ENCODE measurements at regions not wholly inside any gene's neighbourhood (a gene's known extent, or its start where the extent isn't known, plus 50 kb on each side); places are given as distances from the start of the nearest gene placed in this dataset.

DNA sequence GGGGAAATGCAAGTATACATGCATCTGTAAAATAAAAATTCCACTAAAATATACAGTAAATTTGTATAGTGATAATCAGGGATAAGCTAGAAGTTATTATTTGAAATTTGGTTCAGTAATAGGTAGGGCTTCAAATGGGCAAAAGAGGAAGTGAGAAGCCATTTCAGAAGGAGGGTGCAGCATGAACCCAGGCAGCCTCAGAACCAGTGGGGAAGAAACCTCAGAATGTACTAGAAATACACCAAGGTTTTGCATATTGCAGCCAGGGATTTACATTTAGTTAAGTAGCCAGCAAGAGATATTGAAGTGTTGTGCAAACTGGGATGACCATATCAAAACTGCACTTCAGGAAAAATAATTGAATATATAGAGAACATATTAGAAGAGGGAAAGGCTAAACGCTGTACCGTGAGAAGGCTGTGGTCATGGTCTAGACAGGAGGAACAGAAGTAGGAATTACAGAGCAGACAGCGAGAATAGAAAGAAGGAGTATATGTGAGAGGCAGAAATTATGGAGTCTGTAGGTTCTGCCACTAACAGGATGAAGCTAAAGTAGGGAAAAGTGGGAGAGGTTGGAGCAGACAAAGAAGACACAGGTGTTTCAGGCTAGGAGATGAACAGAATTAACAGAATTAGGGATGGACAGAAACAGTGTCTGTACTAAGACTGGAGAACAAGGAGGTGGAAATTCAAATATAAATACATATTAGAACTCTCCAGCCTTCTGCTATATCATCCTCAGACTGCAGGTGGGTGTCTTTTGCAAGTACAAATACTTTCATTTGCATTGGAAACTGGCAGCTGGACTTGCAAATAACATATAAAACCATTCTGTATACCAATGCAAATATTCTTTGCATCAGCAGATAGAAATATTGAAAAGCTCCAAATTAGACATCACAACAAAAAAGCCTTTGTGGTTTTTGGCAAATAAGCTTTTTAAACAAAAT is 335.6 kb downstream of the ZNF608 start:
- no peak for DNase-seq

DNA sequence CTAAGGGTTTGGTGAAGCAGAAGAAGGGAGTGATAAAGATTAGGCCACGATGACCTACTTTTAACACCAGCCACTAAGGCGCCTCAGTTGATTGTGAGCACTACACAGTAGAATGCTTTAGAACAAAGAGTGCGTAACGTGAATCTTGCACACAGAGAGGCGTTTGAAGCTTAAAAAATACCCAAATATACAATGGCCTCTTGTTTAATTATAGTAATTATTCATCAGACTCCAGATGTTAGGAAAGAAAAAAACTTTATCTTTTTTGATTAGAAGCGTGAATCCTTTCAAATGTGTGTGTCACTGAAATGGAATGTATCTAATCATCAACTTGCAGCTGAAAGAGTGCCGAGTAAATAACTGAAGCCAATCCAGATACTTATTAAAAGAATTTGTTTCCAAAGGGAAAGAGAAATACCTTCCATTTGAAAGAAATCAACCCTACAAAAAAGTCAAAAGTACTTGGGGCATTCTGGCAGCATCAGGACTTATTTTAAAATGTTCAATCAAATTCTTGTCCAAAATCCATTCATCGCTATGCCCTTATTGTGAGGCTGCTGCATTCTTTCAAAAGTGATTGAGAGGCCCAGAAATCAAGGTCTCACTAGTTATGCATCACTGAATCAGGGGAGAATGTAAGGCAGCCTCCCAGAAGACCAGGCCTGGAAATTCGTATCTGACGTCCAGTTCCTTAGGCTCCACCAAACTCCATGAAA is 337.5 kb downstream of the ZNF608 start:
- no peak for DNase-seq

DNA sequence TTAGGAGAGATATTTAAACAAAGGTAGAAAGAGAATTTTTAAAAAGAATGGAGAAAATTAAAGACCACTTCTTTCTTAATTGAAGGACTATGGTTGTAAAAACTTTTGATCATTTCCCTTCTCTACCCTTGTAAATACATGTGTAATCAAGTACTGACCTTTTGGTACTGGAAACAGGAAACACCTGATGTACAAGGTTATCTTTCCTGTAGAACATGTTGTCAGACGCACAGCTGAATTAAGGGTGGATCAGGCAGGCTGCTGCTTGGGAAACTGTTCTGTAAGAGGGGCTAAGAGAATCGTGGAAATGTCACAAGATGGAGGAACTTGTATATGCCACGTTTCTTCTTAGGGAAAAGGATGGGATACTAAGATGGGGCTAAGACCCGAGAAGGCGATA is 341.6 kb downstream of the ZNF608 start:
- no peak for DNase-seq

DNA sequence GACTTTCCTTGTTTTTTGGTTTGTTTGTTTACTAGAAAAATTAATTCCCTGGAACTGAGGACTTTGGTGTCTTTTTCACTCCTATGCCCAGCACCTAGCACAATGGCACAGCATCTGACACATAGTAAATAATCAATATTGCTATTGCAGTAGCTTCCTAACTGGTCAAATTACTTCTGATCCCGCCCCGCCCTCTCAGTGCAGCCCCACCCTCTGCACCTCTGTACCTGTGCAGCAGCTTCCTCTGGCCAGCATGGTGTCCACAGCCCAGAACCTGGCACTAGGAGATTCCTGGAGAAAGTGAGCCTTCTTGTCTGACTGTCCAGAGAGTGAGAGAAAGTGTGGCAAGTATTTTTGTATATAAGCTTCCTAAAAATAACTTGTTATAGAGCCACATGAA is 343.2 kb downstream of the ZNF608 start:
- DNase-seq, result no peak

DNA sequence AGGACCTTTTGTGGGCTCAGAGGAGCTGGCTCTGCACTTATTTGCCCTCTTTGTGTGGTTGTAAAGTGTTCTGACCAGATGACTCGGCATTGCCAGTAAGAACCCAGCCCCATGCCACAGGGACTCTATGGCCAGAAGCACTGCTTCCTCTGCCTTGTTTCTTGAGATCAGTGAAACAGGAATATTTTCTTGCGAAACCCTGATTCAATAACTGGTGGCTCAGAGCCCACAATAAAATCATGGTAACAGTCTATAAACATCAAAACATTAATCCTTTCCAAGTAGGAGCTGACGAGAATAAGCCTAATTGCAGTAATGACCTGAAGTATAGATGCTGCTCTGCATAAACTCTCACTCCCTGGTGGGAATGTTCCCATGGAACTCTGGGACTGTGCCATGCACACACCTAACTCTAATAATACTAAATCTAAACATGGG is 344.3 kb downstream of the ZNF608 start:
- DNase-seq, result no peak

DNA sequence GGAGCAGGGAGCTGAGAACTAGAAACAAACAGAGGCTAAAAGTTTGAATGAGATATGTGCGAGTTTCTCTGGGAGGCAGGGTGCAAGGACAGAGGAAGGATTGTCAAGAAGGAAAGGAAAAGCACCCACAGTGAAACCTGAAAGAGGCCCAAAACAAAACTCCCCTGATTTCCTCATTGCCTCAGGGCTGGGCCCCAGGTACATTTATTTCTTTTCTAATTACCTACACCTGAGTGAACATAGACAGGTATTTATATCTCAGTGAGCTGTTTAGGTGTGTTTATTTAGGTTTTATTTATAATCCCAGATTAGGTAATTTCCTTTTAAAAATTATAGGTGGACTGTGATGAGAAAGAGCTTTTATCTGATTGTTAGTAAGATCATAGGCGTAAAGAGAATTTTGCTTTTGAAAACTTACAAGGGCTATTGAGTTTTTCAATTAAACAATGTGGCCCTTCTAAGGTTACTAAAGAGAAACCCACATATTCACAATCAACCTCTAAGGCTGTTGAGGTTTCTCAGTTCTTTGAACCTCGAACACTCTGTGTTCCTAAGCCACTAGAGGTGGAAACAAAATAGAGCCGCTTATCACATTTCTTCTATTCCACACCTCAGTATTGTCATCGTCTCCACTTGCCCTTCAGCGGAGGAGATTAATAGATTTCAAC is 344.8 kb downstream of the ZNF608 start:
- DNase-seq, result no peak

DNA sequence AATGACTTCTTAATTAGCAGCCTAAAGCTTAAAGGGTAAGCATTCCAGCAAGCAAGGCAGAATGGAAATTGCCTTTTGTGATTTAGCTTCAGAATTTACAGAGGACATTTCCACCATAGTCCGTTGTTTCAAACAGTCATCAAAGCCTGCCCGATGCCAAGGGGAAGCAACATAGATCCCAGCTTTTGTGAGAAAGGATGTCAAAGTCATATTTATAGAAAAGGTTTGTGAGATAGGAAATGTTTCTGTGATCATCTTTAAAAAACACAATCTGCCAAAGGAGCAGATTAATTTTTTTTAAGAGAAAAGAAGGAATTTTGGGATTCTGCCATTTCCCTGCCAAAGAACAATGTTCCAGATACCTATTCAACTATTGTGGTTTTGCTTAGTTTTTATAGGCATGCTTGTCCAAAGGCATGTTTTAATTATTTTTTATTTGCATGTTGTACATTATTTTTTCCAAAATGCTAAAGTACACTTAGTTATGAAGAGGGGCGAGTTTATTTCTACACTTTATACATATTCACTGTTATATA is 346.9 kb downstream of the ZNF608 start:
- DNase-seq, result no peak

DNA sequence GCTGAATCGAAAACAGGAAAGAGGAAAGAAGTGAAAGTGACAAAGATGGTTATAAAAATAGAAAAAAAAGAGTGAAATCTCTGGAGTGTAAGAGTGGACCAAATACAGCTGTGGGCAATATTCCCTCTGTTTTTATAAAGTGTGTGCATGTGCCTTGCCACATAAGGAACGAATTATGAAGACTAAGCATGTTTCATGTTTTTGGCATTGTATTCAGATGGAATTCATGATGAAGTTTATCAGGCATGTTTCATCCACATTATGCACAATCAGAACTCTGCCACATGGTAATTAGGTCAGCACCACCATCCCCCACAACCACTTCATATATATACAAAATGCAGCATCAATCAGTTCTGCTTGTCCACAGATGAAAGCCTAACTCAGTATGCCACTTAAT is 348.0 kb downstream of the ZNF608 start:
- DNase-seq, result no peak

DNA sequence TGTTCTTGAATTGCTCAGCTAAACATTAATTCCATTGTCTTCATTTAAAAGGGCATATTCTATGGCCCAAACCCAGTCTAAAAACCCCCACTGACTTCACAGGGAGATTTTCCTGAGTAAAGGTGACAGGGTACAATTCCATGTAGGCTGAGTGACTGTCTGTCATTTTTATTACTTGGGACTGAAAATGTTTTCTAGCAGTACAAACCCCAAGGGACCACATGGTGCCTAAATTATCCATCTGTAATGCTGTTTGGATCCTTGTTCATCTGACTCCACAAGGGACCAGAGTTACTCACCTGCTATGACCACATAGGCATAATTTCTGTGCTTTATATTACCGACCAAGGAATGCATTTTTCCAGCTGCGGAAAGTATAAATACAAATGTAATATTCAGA is 349.1 kb downstream of the ZNF608 start:
- no peak for DNase-seq

DNA sequence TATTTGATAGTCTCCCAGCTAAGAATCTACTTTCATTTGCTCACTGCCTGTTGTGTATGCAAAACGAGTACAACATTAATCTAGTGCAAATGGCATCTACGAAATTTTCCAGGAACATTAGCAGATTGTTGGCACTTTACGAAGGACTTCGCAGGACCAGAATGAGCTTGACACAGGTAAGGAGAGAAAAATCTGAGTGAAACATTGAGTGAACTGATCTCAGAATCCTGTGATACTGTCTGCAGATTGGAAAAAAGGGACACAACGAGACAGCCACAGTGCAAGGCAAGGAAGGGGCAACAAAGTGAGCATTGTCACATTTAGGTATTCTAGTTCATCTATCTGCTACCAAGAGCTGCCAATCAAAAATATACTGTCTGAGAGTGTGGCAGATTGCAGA is 350.5 kb downstream of the ZNF608 start:
- no peak for DNase-seq

DNA sequence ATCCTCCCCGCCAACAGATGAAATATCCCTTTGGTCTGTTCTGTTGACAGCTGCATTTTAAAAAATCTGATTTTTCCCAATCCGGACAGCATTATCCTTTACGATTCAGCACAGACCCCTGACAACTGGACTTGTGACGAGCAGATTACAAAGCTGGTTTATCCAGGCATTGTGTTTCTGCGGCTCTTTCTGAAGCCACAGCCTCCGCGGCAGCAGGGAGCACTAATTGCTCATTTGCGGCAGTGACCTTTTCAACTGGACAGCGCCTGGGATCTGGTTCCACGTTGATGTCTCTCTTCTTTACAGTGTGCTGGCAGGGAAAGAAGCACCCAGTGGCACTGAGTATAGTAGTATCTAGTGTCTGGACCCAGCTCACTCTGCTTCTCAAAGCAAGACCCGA is 351.2 kb downstream of the ZNF608 start:
- DNase-seq, result no peak

DNA sequence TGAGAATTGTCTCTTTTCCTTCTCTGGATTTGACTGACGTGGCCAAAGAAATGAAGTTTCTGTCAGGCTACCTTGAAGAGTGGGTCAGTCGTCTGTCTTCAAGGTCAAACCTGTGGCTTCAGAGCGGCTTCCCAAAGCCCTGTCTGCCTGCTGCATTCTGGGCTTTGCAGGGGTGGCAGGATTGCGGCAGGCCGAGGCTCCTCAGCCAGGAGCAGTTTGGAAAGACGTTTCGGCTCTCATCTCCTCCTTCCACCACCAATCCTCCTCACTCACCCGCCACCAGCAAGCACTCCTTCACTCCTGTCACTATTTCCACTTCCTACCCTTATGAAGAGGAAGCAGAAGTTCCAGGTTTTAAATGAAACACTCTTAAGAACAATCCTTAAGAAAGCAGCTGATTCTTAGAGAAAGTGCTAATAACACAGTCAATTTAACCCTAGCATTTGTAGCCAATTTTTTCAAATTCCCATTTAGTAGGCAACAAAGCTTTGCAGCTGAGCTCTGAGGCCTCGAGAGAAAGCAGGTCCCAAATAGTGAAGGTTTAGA is 351.7 kb downstream of the ZNF608 start:
- DNase-seq, result no peak

DNA sequence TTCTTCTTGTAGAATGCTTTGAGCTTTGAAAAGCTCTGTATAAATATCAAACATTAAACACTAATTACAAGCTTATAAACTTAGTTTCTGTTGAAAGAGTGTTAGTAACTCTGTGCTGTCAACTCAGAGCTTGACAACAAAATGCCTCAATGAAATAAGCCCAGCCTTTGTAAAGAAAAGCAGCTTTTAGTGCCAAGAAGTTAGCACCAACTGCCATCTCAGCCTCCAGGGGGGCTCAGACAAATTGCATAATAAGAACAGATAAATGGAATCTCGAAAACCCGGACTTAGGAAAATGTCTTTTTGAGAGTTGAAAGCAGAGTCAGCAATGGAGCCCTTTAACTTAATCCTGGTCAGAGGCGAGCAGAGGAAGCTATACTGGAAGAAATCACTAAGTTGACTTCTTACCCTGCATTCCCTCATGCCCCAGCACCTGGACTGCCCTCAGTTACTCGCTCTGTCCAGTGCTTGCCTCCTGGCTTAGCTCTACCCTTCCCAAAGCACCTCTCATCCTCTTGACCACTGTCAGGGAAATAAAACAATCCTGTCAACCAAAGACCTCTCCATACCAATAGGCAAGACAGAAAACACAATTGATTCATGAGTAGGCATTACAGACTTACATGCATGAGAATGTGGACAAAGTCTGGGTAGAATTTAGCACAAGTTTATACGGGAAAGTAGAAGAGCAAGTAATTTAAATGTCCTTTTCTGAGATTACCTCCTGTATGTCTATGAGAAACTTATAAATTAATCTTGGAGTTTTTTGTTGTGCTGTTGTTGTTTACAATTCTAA is 352.7 kb downstream of the ZNF608 start:
- DNase-seq, result no peak

DNA sequence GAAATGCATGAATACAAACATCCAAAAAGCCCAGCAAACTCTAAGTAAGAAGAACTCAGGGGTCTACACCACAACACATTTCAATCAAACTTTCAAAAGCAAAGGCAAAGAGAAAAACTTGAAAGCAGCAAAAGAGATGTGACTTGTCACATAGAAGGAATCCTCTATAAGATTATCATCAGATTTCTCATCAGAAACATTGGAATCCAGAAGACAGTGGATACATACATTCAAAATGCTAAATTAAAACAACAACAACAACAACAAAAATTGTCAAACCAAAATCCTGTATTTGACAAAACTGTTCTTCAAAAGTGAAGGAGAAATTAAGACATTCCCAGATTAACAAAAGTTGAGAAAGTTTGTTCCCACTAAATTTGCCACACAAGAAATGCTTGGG is 362.7 kb downstream of the ZNF608 start:
- no peak for DNase-seq

DNA sequence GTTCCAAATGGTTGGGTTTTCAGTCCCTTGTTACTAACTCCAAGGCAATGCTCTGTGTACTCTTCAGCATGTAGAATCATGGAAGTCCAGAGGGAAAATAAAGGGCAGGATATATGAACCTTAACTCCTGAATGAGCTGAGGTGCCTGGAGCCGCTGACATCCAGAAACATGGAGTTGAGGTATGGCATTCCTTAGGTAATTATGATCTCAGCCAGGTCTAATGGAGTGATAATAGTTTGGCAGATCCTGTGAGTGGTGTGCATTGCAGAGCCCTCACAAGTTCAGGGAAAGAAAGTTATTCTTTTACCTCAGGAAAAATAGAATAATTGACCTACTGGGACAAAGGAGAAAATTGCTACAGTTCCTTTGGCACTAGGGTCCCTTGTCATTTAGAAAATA is 369.1 kb downstream of the ZNF608 start:
- no peak for DNase-seq

DNA sequence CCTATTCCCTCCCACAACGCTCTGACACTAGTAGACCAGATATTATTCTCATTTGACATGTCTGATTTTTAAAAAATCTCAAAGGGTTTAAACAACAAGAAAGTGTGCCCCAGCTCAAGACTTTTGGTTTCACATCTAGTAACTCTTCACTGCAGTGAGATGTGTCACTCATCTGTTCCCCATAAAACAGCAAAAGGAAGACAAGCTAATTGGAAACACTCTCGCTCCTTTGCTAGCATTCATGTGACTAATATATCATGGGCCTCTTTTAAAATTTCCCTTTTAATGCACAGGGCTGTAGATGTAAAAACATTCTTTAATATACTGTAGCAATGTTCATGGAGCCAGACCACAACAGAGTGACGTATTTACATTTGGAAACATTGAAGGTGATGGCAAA is 372.6 kb downstream of the ZNF608 start:
- DNase-seq, result no peak

DNA sequence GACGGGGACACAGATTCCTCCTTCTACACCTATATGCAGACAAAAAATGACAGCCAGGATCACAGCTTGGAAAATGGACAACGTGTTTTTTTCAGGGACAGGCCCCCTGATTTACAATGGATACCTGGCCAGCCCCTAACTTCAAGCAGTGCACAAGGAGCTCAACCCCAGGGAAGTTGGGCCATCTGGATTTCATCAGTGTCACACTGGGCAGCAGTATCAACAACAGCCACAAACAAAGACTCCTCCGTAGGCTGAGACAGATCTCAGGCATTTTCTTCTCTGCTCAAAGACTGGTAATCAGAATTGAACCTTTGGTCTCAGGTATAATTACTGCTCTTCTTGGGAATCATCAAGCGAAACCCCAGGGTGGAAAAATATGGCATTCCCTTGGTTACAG is 374.0 kb downstream of the ZNF608 start:
- DNase-seq, result no peak

DNA sequence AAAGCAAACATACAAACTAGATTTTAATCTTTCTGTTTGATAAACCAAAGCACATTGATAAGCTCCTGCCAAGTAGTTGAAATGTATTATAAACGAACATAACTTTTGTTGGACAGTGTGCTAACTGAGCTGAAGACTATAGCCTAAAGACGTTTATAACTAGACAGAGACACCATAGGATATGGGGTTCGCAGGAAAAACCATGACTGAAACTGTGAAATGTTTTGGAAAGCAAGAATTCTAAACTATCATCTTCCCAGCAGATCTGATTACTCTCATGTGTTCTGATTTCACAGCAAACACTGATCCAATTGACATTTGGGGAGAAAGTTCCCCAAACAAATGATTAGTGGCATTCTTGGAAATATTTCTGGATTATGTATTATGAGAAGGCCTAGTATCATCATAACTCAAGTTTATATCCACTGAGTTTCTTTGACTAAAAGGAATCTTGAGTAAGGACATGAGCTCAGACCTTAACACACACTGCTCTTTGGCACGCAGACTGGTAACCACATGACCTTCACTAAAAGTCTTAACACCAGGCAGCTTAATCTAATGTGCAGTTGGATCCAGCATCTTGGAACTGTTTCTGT is 375.2 kb downstream of the ZNF608 start:
- DNase-seq, result no peak

DNA sequence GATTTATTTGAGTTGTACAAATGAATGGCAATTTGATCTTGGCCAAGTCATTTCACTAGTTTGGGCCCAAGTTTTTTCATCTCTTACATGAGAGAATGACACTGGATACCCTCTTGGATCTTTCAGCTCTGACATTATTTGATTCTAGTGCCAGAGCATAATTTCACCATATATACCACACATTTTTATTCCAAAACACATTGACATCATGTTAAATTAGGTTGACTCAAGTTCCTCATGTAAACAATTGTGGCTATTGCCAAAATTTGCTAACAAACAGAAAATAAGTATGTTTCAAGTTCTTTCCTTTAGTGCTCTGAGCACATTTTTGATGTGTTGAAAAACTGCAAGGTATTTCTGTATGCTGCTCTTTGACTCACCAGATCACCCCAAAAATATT is 375.8 kb downstream of the ZNF608 start:
- DNase-seq, result no peak

DNA sequence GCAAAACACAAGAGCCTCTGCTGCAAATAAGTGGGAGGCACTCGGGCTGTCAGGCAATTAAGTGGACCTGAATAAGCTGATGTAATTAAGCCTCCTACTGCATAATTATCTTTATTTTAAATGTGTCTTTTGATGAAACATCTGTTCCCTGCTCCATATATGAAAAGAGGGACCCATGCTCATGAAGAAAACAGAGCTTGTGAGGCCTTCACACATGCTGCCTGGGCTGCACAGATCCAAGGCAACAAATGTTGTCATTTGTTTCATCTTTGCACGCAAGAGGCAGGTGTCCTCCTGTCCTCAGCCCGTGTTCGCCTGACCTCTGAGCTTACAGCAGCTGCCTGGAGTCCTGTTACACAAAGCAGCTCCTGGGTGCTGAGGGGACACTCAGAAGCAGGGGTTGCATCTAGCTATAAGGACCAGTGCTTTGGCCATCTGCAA is 381.1 kb downstream of the ZNF608 start:
- no peak for DNase-seq

DNA sequence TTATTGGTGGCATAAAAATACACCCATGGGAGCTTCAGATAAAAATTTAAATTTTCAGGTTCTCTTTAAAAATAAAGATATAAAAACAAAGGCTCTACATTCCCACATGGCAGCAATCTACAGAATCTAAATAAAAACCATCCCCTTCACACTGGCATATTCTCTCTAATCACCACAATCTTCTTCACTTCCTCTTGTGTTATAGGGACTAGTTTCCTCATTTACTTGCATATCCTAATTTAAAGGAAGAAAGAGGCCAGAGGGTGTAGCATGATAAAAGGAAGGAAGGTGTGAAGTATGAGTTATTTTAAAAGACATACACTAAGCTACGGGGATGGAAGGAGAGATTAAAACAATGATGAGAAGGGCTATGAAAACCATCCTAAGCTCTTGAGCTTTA is 390.5 kb downstream of the ZNF608 start:
- no peak for DNase-seq

DNA sequence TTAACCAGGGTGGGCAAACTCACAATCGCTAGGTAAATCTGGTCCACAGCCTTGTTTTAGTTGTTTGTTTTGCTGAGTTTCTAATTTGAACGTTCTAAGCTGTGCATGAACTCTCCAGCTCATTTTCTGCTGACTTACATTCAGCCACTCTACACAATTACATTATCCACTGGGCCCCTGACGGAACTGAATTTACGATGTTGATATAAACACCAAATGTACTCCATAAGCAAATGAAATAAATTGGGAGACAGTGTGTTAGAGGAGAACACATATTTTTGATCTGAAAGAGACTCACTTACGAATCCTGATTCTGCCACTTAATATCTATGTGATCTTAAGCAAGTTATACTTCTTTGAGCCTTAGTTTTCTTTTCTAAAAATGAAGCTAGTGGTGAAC is 393.4 kb downstream of the ZNF608 start:
- DNase-seq, result no peak
